Pancreas (tissue), 10 donors: ENCODE measurements at regions not wholly inside any gene's neighbourhood (a gene's known extent, or its start where the extent isn't known, plus 50 kb on each side); places are given as distances from the start of the nearest gene placed in this dataset.
"Not testable (repeated sequence)": the region's sequence is repeated elsewhere in the genome, so short reads cannot be mapped to it uniquely, and the experiment has no call there.

Experiments
- ATAC-seq, 4 donors: fragments of 200-7000 bp; cut with Tn5 transposase; one replicate each; pipeline versions ENCODE4 v1.8.0 to v1.9.1; 2020; ENCODE audit warnings: mild to moderate bottlenecking in 4 of 4, moderate library complexity in 4 of 4
- DNase-seq, 6 donors: peaks; one replicate each; pipeline ENCODE4 v3.0.0-alpha.2; 2020
- FAIRE-seq: peaks from 2 replicates; lab custom pipeline; 2012; peaks lifted over from hg19 to GRCh38; lab: Jason Lieb, UNC
- H3K27ac ChIP-seq, 4 donors: fragments of 200-600 bp; sonication (generic); 1 replicate in 3 of 4; 2 replicates in 1 of 4; pipeline versions ENCODE4 v1.5.0 to v1.8.0; 2020
- H3K27me3 ChIP-seq, 4 donors: fragments of 200-600 bp; one replicate each; pipeline ENCODE4 v1.8.0; 2021
- H3K36me3 ChIP-seq, 3 donors: fragments of 200-600 bp; sonication (generic) in 1 of 3; one replicate each; pipeline versions ENCODE4 v1.5.0 to v1.8.0; 2020 to 2021
- H3K4me1 ChIP-seq, 3 donors: fragments of 200-600 bp; one replicate each; pipeline ENCODE4 v1.8.0; 2021
- H3K4me3 ChIP-seq, 4 donors: fragments of 200-600 bp; sonication (generic) in 2 of 4; one replicate each; pipeline versions ENCODE4 v1.5.0 to v1.8.0; 2020 to 2021
- H3K9me3 ChIP-seq, 4 donors: fragments of 200-600 bp; one replicate each; pipeline ENCODE4 v1.8.0; 2021
- CTCF ChIP-seq, 4 donors: fragments of 200-600 bp; sonication (generic) in 3 of 4; IDR thresholded peaks; one replicate each; pipeline versions ENCODE4 v1.5.0 to v1.8.0; 2021; ENCODE audit warnings: antibody characterized with exemption in 4 of 4
- WGBS, 2 donors: extraction: QIAGEN DNeasy Blood & Tissue Kit; methylation state at CpG; one replicate each; pipeline ENCODE4 v1.1.7; 2013; 5-methylcytosine and 5-hydroxymethylcytosine counted together
- intact Hi-C, 3 donors: fragments of 100-400 bp; cut with DNase I; formaldehyde crosslinking; loops; one replicate each; pipeline versions ENCODE4 v1.11.1 to v1.14.2; 2022
- donor health status: healthy with polysubstance abuse.
- donor health status: DM: no; HTN: no; CAD: no; lungs with moderate emphysema.
- donor health status: DM: no; HTN: no; CAD: no.
- donor health status: control.
- donor health status: control.
- donor health status: Bipolar disorder and iron deficiency.
- donor health status: DM: yes; HTN: yes; CAD: no.
- donor health status: DM: no; HTN: no; CAD: no.
- donor health status: DM: no; HTN: no; CAD: no.
- donor health status: DM: yes; HTN: yes; CAD: no.

GRCh38 chr3:88478460-88478859 is 328.7 kb downstream of the C3orf38 start:
- Histone ChIP-seq H3K4me1 (no peaks in the 10 kb centered on the region), H3K9me3 (no peaks in the 10 kb centered on the region), H3K27ac (no peak overlapping the region), H3K27me3 (no peaks in the 10 kb centered on the region), H3K36me3 (no peaks in the 10 kb centered on the region), H3K4me3 (no peak overlapping the region)
- ATAC-seq = no peak
- TF ChIP-seq CTCF (IDR thresholded peaks at IDR 0.05) = no peak
- intact Hi-C loops = no loop called here
- WGBS, 2 donors = 38 to 66% methylated on average over 1 of the region's 1 CpG
- DNase-seq = no peak
- no peak for FAIRE-seq

- H3K27ac ChIP-seq = no peak overlapping the region
- H3K36me3 ChIP-seq = no peaks in the 10 kb centered on the region
- no peaks in the 10 kb centered on the region for H3K9me3 ChIP-seq
- WGBS, 2 donors = 39 to 51% methylated on average over 3 of the region's 3 CpGs
- no peak for TF ChIP-seq CTCF (IDR thresholded peaks at IDR 0.05)
- FAIRE-seq (no peak), ATAC-seq (no peak), DNase-seq (no peak)
- no peak overlapping the region for H3K4me3 ChIP-seq
- intact Hi-C loops = no loop called here
- H3K4me1 ChIP-seq = no peaks in the 10 kb centered on the region
- H3K27me3 ChIP-seq = no peaks in the 10 kb centered on the region
These were observed 331.1 kb downstream of the C3orf38 start for GRCh38 chr3:88480822-88481221.

GRCh38 chr3:88485001-88485400 is 335.2 kb downstream of the C3orf38 start:
- Histone ChIP-seq H3K27ac (no peak overlapping the region), H3K36me3 (no peaks in the 10 kb centered on the region), H3K27me3 (no peaks in the 10 kb centered on the region), H3K9me3 (no peaks in the 10 kb centered on the region), H3K4me1 (no peaks in the 10 kb centered on the region), H3K4me3 (no peak overlapping the region)
- no peak for DNase-seq
- no peak for TF ChIP-seq CTCF (IDR thresholded peaks at IDR 0.05)
- intact Hi-C loops = no loop called here
- FAIRE-seq = no peak
- no peak for ATAC-seq

- not testable (repeated sequence) for FAIRE-seq, DNase-seq
These were observed 359.1 kb downstream of the C3orf38 start for GRCh38 chr3:88508818-88509217.

GRCh38 chr3:88509582-88509981 is 359.8 kb downstream of the C3orf38 start:
- no peak for TF ChIP-seq CTCF (IDR thresholded peaks at IDR 0.05)
- intact Hi-C loops = no loop called here
- no peak for DNase-seq
- no peak for FAIRE-seq
- ATAC-seq = no peak
- H3K4me1 ChIP-seq = no peaks in the 10 kb centered on the region
- no peaks in the 10 kb centered on the region for H3K36me3 ChIP-seq
- H3K9me3 ChIP-seq = no peaks in the 10 kb centered on the region
- 46 to 56% methylated on average over 3 of the region's 3 CpGs for WGBS, 2 donors
- no peaks in the 10 kb centered on the region for H3K27me3 ChIP-seq
- H3K27ac ChIP-seq = no peak overlapping the region
- H3K4me3 ChIP-seq = no peak overlapping the region

More at GRCh38 chr3:88508818-88509217, 359.1 kb downstream of the C3orf38 start:
- H3K9me3 ChIP-seq, ATAC-seq, H3K4me3 ChIP-seq, H3K4me1 ChIP-seq, H3K27ac ChIP-seq, intact Hi-C loops, H3K27me3 ChIP-seq, H3K36me3 ChIP-seq: not testable (repeated sequence)
- 84 to 88% methylated on average over 12 to 15 of the region's 15 CpGs for WGBS, 2 donors

- Histone ChIP-seq H3K9me3 (no peaks in the 10 kb centered on the region), H3K4me1 (no peaks in the 10 kb centered on the region), H3K27ac (no peak overlapping the region), H3K36me3 (no peaks in the 10 kb centered on the region), H3K4me3 (no peak overlapping the region), H3K27me3 (no peaks in the 10 kb centered on the region)
- intact Hi-C loops = no loop called here
- WGBS, 2 donors = 42 to 57% methylated on average over 3 of the region's 3 CpGs
- no peak for TF ChIP-seq CTCF (IDR thresholded peaks at IDR 0.05)
- ATAC-seq = no peak
- FAIRE-seq = no peak
- DNase-seq = no peak
These were observed 378.7 kb downstream of the C3orf38 start for GRCh38 chr3:88528494-88528893.
